HT-29 (cell line): ENCODE measurements at regions not wholly inside any gene's neighbourhood (a gene's known extent, or its start where the extent isn't known, plus 50 kb on each side); places are given as distances from the start of the nearest gene placed in this dataset.

Experiments
- DNase-seq: peaks from one replicate; pipeline ENCODE4 v3.0.0-alpha.2; 2015; ENCODE audit warnings: low spot score

- DNase-seq = no peak
Measured at GRCh38 chr7:116310141-116310540, 99.8 kb downstream of the TES start.

- no peak for DNase-seq
Measured at GRCh38 chr7:116311259-116311658, 100.9 kb downstream of the TES start.

DNA sequence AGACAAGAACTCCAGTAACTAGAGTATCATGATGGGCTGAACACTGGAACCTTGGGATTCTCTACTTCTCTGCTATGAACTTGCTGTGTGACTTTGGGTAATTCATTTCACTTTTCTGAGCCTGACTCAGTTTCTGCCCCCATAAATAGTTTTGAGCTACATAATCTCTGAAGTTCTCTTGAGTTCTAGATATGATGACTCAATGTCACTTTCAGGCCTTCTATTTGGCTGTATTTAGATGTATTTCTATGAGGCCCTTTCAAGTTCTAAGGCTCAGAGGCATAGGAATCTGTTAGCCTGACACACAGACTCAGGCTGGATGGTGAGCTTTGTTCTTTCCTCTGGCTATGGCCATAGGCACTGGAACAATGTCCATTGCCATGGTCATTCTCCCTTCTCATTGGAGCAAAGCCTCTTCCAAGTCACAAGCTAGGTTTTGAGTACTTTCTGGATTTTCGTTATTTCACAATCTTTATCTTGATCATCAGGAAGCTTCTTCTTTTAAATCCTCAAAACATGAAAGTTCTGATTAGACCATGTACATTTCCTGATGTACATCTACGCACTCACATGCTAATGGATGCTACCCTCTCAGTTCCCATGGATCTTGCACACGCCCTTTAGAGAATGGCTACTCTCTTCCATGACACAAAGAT, 101.6 kb downstream of the TES start:
- no peak for DNase-seq

DNA sequence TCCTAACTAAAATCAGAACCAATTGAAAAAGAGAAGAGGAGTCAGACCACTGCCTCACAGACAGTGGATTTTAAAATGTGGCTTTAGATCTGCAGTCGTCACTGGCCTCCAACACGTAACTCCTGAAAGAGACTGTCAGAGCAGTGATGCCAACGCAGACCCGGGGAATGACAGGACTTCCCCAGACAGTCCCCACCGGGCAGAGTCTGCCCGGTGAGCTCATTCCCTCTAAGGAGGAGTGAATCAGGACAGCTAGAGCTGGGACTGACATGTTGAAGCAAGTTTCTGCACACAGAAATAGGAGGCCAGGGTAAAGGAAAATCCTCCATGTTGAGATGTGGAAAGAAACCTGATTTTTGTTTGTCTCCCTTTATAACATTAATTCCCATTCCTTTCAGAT, 105.0 kb downstream of the TES start:
- no peak for DNase-seq

DNA sequence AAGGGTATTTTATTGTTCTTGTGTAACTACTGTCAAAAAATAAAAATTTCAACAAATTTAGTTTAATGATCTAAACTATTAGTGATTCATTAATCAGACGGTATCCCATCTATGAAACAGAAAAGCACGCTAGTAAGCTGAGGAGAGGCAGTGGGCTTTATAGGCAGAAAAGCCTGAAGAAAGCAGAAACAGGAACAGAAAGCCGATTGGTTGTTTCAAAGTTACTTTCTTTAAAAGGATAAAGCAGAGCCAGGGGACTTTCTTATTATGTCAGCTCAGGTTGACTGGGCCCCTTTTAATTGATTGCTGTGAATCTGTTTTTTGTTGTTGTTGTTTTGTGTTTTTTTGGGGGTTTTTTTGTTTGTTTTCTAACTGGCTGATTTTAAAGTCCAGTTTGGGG, 105.5 kb downstream of the TES start:
- DNase-seq = no peak

DNA sequence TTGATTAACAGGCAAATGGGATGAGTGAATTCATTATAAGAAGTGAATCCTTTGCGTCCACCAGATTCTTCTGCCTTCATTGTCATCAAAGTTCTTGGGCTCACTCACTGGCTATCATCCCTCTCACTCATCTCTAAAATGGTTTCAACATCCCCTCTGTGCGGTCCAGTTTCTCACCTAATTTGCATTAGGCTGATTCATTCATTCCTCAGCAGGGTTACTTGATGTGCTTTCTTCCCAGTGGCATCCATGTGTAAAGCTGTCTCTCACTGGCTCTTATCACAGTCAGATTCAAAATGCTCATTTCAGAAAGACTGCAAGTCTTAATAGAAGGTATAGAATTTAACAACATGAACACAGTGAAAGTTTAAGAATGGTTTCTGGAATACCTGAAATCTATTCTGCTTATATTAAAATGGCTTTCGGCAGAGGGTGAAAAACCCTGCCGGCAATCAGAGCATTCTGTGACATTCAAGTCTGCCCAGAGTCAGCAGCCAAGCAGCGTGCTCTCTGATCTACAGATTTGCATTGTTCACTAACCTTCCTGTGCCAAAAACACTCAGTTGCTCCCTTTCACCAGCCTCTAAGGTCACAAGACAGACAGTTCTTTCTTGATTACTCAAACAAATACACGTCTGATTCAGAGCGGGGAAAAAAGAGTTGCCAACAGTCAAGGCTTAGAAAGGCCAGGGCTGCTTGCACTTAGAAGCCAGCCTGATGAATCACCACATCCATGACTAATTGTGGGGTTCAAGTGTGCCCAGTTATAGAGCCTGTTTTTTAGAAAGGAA, 106.7 kb downstream of the TES start:
- DNase-seq = peak; percentile 64

DNA sequence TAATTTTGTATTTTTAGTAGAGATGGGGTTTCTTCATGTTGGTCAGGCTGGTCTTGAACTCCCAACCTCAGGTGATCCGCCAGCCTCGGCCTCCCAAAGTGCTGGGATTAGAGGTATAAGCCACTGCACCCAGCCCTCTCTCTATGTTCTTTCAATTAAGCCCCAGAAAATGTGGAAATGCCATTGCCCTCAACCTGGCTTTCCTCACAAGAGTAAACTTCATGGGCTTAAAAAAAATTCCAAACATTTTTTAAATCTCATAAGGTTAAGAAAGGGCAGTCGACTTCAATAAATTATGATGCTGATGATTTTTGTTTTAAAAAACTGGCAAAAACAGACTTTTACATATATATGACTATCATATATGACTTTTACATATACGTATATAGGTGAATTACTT, 107.6 kb downstream of the TES start:
- no peak for DNase-seq

- DNase-seq = no peak
Measured at GRCh38 chr7:116322541-116322940, 112.2 kb downstream of the TES start.

- DNase-seq = no peak
Measured at GRCh38 chr7:116324582-116324981, 114.2 kb downstream of the TES start.

DNA sequence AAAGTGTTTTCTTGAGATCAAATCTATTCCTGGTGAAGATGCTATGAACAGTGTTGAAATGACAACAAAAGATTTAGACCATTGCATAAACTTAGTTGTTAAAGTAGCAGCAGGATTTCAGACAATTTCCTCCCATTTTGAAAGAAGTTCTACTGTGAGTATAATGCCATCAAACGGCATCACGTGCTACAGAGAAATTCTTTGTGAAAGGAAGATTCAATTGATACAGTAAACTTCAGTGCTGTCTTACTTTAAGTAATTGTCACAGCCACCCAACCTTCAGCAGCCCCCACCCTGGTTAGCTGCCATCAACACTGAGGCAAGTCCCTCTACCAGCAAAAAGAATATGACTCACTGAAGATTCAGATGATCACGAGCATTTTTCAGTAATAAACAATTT, 115.2 kb downstream of the TES start:
- no peak for DNase-seq

- no peak for DNase-seq
Measured at GRCh38 chr7:116327135-116327534, 116.8 kb downstream of the TES start.

GRCh38 chr7:116327752-116328151, 117.4 kb downstream of the TES start:
- DNase-seq = no peak

- DNase-seq = no peak
Measured at GRCh38 chr7:116328161-116328560, 117.8 kb downstream of the TES start.

GRCh38 chr7:116329686-116330503, 119.6 kb downstream of the TES start:
- no peak for DNase-seq

- no peak for DNase-seq
Measured at GRCh38 chr7:116331020-116331419, 120.7 kb downstream of the TES start.

GRCh38 chr7:116332766-116333165, 122.4 kb downstream of the TES start:
- no peak for DNase-seq

DNA sequence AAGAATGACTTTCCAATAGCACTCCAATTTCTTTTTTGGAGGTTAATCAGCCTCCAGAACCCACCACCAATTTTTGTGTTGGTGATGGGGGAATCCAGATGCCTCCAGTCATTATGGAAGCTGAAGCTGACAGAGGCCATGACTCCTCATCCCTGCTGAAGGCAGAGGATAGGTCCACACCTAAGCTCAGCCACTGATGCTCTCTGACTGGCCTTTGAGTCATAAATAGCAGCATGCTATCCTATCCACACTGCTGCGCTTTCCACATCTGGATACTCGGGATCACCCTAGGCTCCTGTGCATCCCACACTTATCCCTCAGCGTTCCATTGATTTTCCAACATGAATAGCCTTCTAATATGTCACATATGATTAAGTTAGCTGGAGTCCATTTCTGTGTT, 124.2 kb downstream of the TES start:
- no peak for DNase-seq

DNA sequence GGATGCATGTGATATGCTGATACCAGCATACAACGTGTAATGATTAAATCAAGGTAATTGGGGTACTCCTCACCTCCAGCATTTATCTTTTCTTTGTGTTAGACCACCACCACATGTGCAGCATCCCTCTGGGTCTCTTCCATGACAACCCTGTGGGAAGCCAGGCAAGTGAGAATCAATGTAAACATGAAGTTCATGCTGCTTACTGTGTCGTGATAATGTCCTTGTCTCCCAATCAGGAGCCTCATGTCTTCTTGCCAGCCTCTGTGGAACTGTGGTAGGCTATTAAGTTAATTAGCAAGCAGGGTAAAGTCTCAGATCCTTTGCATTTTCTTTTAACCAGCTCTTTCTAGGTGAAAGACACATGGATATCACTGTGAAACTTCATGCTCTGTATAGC, 126.7 kb downstream of the TES start:
- DNase-seq = no peak

DNA sequence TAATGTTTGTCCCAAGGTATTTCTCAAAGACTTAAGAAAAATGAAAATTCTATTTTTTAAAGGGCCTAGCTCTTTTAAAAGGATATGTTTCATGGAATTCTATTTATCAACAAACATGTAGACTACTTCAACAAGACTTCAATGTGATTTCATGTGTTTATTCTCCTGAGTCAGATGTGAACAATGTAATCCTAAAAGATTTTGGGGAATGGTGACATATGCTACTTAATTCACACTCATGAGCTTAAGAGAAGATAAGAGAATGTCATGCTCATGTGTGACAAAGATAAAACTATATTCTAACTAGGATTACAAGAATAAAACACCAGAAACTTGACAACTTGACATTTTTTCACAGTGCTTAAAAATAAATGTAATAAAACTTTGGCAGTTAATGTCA, 127.5 kb downstream of the TES start:
- no peak for DNase-seq

DNA sequence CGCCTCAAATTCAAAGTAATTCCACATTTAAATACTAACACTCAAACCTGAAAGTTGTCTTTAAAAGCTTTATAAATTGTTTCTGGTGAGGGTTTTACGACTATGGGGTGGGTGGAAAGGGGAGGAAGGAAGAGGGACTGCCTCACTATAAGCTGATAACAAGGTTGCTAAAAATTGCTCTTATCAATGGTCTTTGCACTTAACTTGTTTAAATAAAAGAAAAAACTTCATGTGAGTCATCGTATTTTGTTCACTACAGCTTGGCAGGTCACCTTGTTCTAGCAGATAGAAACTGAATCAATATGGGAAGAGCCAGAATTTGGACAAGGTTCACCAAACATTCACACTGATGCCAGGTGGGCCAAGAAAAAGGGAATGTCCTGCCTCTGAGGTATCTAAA, 129.2 kb downstream of the TES start:
- no peak for DNase-seq

DNA sequence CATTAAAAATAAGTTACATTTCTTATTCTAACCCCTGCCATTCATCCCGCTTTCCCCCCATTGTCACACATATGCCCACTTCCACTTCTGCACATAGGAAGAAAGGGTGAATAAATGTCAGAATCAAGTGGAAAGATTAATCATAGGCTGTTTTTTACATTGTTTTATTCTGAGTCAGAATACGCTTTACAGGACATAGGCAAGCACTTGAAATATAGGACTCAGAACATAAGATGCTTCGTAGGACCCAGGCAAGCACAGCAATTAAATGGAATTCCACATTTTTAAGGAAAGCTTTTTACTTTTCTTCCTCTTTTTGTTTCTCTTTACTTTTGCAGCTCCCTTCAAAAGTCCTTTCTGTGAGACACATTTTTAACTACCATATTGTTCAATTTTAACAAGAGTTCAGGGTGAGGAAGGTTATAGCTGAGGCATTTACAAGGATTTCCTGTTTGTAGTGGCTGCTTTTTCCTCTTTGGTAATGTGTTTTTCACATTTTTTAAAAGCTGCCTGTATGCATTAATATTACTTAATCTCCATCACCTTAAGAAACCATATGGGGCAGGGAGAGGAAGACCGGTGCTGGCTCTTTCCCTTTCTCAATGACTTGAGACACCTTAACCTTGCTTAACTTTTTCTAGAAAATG, 130.0 kb downstream of the TES start:
- DNase-seq = peak; percentile 52
